ENCODE measurements at regions not wholly inside any gene's neighbourhood (a gene's known extent, or its start where the extent isn't known, plus 50 kb on each side); places are given as distances from the start of the nearest gene placed in this dataset.

GRCh38 chr2:58870704-58871103 lies 629.6 kb upstream of the FANCL start:
- TF ChIP-seq CTCF (conservative IDR thresholded peaks at IDR 0.05; ENCODE audit: low read length) = no peak
- DNase-seq (ENCODE audit: low read depth) = no peak
- H3K4me3 ChIP-seq (ENCODE audit: low read length) = no peak overlapping the region

GRCh38 chr2:58866946-58867345 lies 625.8 kb upstream of the FANCL start:
- TF ChIP-seq CTCF (conservative IDR thresholded peaks at IDR 0.05; ENCODE audit: low read length) = no peak
- no peak overlapping the region for H3K4me3 ChIP-seq (ENCODE audit: low read length)
- no peak for DNase-seq (ENCODE audit: low read depth)

- TF ChIP-seq CTCF (conservative IDR thresholded peaks at IDR 0.05; ENCODE audit: low read length) = no peak
- no peak for DNase-seq (ENCODE audit: low read depth)
- no peak overlapping the region for H3K4me3 ChIP-seq (ENCODE audit: low read length)
Measured at GRCh38 chr2:58866527-58866926, 625.4 kb upstream of the FANCL start.

GRCh38 chr2:58866040-58866439 lies 624.9 kb upstream of the FANCL start:
- no peak overlapping the region for H3K4me3 ChIP-seq (ENCODE audit: low read length)
- TF ChIP-seq CTCF (conservative IDR thresholded peaks at IDR 0.05; ENCODE audit: low read length) = no peak
- DNase-seq (ENCODE audit: low read depth) = no peak

- H3K4me3 ChIP-seq (ENCODE audit: low read length) = no peak overlapping the region
- no peak for TF ChIP-seq CTCF (conservative IDR thresholded peaks at IDR 0.05; ENCODE audit: low read length)
Measured at GRCh38 chr2:58865436-58865835, 624.3 kb upstream of the FANCL start.

GRCh38 chr2:58862244-58862643 lies 621.1 kb upstream of the FANCL start:
- TF ChIP-seq CTCF (conservative IDR thresholded peaks at IDR 0.05; ENCODE audit: low read length) = no peak
- no peak overlapping the region for H3K4me3 ChIP-seq (ENCODE audit: low read length)
- DNase-seq (ENCODE audit: low read depth) = no peak

More at GRCh38 chr2:58865436-58865835, 624.3 kb upstream of the FANCL start:
- no peak for DNase-seq (ENCODE audit: low read depth)

DNA sequence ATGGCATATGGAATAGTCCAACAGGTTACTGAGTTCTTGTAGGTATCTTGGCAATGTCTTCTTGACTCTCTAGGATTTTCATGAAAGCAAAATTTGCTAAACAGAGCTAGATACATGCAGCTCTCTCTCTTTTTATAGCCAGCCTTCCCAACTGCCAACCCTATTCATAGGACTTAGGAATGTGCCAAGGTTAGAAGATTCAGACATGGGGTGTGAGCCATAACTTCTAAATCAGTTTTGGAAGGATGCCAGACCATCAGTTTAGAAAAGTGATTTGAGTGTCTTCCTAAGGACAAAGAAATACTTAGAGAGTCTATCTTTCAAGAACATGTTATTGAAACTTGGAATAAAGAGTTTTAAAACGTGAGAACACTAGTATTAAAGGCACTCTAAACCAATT lies 619.5 kb upstream of the FANCL start:
- TF ChIP-seq CTCF (conservative IDR thresholded peaks at IDR 0.05; ENCODE audit: low read length) = no peak
- no peak for DNase-seq (ENCODE audit: low read depth)
- H3K4me3 ChIP-seq (ENCODE audit: low read length) = no peak overlapping the region
